ENCODE measurements at regions not wholly inside any gene's neighbourhood (a gene's known extent, or its start where the extent isn't known, plus 50 kb on each side); places are given as distances from the start of the nearest gene placed in this dataset.

DNA sequence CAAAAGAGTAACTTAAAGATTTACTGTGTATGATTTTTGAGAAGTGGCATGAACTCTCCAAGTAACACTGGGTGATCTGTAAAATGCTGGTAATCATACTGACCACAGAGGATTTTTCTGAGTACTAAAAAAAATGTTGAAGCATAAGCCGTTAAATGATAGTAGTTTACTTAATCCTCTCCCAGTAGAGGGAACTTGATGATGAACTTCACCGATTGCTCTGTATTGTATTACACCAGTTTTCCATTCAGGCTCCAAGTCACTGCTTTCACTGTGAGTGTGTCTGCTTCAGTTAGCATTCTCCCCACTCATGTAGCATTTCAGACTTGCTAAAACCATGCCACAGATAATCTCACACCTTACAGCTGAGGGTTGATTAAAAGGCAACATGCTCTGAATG lies 294.1 kb downstream of the GBA3 start:
- no peak overlapping the region for H3K27ac ChIP-seq
- no peak for TF ChIP-seq CTCF (IDR thresholded peaks at IDR 0.05)
- no peak for DNase-seq (ENCODE audit: low spot score)
- no peak overlapping the region for H3K4me3 ChIP-seq

DNA sequence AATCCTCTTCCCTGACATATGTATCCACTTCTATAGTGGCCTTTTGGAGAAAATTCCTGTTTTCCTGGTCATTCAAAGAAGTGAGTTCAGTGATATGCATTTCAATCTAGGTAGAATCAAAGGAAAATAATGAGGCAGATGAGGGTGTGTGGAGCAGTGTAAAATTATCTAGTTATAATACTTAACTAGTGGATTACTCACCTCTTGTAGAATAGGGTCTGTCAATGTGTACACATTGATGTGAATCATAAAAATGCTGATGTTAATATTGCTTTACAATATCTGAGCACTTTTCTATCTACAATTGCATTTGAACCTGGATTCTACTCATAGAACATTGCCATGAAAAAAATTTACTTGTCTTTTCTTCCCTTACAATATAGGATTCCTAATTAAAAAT lies 293.5 kb downstream of the GBA3 start:
- no peak overlapping the region for H3K27ac ChIP-seq
- DNase-seq (ENCODE audit: low spot score): no peak

GRCh38 chr4:22984390-22984789 lies 291.7 kb downstream of the GBA3 start:
- Histone ChIP-seq H3K4me3 (no peak overlapping the region), H3K27ac (no peak overlapping the region)
- TF ChIP-seq CTCF (IDR thresholded peaks at IDR 0.05): no peak
- no peak for DNase-seq (ENCODE audit: low spot score)

More for the DNA sequence above, 293.5 kb downstream of the GBA3 start:
- H3K4me3 ChIP-seq: no peak overlapping the region
- no peak for TF ChIP-seq CTCF (IDR thresholded peaks at IDR 0.05)

GRCh38 chr4:22978656-22979055 lies 285.9 kb downstream of the GBA3 start:
- TF ChIP-seq CTCF (IDR thresholded peaks at IDR 0.05): no peak
- no peak for DNase-seq (ENCODE audit: low spot score)
- Histone ChIP-seq H3K27ac (no peak overlapping the region), H3K4me3 (no peak overlapping the region)

DNA sequence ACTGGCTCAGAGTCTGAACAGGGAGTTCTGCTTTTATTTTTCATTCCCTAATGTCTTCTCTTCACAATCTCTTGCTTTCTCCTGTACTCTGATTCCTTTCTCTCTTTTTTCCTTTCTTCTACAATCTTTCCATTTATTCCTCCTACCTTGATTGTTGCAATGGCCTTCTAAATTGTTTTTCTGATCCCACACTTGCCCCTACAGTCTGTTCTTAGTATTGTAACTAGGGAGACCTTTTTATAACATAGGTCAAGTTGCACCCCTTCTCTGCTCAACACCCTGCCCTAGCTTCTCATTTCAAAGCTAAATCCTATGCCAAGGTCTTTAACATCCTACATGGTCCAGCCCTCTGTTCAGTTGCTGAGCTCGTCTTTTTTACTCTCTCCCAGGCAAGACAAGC lies 277.9 kb downstream of the GBA3 start:
- TF ChIP-seq CTCF (IDR thresholded peaks at IDR 0.05): no peak
- no peak overlapping the region for H3K27ac ChIP-seq
- DNase-seq (ENCODE audit: low spot score): no peak
- no peak overlapping the region for H3K4me3 ChIP-seq

DNA sequence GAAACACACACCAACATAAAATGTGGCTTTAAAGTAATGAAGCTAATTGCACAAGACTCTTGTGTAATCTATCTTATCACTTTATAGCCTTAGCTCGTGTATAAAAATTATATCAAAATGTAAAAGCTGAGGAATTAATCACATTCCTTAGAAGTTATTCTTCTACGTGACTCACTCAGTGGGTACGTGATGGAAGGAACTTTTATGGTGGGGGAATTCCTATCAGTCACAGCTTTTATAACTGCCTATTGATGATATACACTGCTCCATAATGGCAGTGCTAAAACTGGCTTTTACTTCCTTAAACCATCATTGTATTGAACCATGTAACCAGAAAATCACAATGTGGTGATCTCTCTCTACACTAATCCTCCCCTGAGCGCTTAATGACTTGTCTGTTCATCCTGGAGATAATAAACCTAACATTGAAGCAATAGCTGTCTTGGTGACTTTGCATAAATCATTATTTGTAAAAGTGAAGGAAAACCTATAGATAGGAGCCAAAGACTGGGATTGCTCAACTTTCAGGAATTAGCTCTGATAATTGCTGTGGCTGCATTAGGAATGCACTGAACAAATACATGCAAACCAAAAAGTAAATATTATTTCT lies 276.7 kb downstream of the GBA3 start:
- no peak overlapping the region for H3K27ac ChIP-seq
- no peak overlapping the region for H3K4me3 ChIP-seq
- no peak for TF ChIP-seq CTCF (IDR thresholded peaks at IDR 0.05)
- no peak for DNase-seq (ENCODE audit: low spot score)

- TF ChIP-seq CTCF (IDR thresholded peaks at IDR 0.05): no peak
- DNase-seq (ENCODE audit: low spot score): no peak
- Histone ChIP-seq H3K4me3 (no peak overlapping the region), H3K27ac (no peak overlapping the region)
Measured at GRCh38 chr4:22962295-22962694, 269.6 kb downstream of the GBA3 start.

Data from coronary artery (tissue), 2 donors.